HG03097 (cell line): ENCODE measurements at regions not wholly inside any gene's neighbourhood (a gene's known extent, or its start where the extent isn't known, plus 50 kb on each side); places are given as distances from the start of the nearest gene placed in this dataset.
"Not testable (repeated sequence)": the region's sequence is repeated elsewhere in the genome, so short reads cannot be mapped to it uniquely, and the experiment has no call there.

ENCODE experiments used
- ATAC-seq: cut with Tn5 transposase; IDR thresholded peaks from one replicate; pipeline ENCODE4 v1.9.1; 2021; ENCODE audit not compliant: unreplicated experiment, low FRiP score

DNA sequence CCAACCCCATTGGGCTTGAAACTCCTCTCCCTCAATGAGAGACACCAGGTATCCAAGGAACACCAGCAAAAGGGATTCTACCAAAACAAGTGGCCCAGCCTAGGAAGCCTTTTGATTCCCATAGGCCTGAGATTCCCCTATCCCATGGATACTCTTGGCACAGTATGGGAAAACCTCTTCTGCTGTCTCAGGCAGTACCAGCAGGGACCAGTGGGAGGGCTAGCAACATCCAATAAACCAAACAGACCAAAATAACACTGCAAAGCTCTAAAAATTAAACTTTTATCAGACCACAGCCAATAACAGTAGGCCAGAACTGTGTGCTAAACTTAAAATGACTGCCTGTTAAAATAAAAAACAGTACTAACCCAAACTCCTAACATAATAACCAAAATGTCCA lies 153.9 kb upstream of the CES5A start:
- ATAC-seq, result no peak

DNA sequence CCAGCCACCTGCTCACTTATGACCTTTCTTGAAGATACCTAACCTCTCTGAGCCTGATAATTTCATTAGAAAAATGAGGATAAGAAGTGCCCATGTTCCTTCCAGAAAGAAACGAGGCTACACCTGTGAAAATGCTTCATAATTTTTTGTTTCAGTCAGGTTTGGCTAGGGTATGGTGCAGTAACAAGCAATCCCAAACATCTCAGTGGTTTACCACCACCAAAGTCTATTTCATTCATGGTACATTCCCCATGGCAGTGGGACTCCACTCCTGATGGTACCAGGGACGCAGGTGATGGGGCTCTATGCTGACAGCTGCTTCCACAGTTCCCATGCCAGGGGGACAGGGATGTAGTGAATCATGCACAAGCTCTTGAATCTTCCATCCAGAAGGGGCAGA lies 147.6 kb upstream of the CES5A start:
- ATAC-seq, result no peak

- ATAC-seq, result no peak
Observed at GRCh38 chr16:56019274-56019673, 144.1 kb upstream of the CES5A start.

DNA sequence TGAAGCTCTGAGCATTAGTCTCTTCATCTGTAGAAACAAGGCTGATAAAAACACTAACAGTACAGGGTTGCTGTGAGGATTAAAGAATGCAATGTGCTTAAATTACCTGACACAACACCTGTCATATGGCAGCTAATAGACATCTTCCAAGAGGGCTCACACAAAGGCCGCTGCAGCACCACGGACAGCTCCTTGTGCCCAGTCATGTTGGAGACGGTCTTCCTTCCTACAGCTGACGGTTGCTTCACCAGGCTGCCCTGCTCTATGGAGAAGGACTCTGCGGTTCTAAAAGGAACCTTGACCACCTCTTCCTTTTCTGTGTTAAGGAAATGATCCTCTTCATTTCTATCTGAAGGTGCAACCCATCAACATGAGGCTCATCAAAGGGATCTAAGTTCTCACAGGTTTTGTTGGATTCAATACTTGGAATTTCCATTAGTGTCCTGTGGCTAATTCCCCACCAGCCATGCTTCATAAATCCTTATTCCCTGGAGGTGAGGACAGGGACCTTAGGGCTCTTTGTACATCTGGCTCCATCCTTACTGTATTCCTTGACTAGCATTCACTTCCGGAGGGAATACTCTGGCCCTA lies 138.9 kb upstream of the CES5A start:
- no peak for ATAC-seq

GRCh38 chr16:56012482-56012811 lies 137.3 kb upstream of the CES5A start:
- ATAC-seq, result no peak

- ATAC-seq, result no peak
Observed at GRCh38 chr16:56011808-56012481, 136.8 kb upstream of the CES5A start.

DNA sequence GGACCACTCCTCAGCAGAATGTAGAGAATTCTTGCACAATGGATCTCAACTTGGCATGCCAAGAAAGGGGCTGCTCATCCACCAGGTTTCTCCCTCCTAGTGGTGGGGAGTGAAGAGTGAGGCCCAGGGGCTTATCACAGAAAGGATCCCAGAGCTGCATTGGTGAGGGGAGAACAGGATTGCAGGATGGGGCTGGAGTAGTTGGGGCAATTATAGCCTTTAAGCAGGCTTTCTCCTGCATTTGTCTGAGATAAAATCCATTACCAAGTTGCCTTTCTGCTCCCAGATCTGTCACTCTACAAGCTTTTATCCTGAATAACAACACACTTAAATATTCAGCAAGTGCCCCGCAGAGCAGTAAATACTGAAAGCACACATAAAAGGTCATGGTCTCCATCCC lies 130.8 kb upstream of the CES5A start:
- no peak for ATAC-seq

- ATAC-seq, result no peak
Observed at GRCh38 chr16:55999683-56000082, 124.5 kb upstream of the CES5A start.

DNA sequence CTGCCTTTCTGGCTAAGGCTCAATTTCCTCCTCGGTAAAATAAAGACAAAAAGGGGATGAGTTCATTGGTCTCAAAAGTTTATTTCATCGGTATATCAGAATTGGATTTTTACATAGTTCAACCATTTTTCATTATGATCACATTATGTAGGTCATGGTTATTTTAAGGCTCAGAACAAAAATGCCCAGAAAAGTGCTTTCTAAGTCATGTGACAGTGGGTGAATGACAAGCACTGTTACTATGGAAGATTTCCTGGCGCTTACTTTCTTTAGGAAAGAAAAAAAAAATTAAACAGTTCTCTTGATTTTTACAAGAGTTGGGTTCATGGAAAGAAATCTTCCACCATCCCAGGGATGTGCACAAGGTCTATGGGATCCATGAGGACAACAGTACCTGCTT lies 117.9 kb upstream of the CES5A start:
- ATAC-seq, result no peak

DNA sequence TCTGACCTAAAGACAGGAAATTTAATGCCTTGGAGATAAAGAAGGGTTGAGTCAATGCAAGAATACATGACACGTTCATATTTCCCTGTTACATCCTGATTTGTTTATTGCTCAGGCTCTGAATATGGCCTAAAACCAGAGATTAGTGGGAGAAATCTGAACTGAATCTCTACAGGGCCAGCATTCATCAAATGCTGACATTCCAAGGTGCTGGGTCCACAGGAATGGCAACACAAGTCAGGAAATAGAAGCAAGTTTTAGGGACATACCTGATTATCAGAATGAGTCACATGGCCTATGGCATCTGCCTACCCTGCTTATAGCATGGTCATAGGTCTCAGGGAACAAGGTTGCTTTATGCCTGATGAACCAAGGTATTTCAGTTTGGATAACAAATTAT lies 117.4 kb upstream of the CES5A start:
- no peak for ATAC-seq

GRCh38 chr16:55991843-55992242 lies 116.7 kb upstream of the CES5A start:
- ATAC-seq, result no peak

DNA sequence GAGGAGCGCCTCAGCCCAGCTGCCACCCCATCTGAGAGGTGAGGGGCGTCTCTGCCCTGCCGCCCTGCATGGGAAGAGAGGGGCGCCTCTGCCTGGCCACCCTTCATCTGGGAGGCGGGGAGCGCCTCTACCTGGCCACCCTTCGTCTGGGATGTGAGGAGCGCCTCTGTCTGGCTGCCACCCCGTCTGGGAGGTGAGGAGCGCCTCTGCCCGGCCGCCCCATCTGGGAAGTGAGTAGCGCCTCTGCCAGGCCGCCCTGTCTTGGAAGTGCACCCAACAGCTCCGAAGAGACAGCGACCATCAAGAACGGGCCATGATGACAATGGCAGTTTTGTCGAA lies 114.4 kb upstream of the CES5A start:
- no peak for ATAC-seq

DNA sequence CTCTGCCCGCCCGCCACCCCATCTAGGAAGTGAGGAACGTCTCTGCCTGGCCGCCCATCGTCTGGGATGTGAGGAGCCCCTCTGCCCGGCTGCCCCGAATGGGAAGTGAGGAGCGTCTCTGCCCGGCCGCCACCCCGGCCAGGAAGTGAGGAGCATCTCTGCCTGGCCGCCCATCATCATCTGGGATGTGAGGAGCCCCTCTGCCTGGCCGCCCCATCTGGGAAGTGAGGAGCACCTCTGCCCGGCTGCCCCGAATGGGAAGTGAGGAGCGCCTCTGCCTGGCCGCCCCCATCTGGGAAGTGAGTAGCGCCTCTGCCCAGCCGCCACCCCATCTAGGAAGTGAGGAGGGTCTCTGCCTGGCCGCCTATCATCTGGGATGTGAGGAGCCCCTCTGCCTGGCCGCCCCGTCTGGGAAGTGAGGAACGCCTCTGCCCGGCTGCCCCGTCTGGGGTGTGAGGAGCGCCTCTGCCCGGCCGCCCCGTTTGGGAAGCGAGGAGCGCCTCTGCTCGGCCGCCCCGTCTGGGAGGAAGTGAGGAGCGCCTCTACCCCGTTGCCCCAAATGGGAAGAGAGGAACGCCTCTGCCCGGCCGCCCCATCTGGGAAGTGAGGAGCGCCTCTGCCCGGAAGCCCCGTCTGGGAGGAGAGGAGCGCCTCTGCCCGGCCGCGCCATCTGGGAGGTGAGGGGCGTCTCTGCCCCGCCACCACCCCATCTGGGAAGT lies 113.8 kb upstream of the CES5A start:
- not testable (repeated sequence) for ATAC-seq

- ATAC-seq, result no peak
Observed at GRCh38 chr16:55988013-55988412, 112.8 kb upstream of the CES5A start.

DNA sequence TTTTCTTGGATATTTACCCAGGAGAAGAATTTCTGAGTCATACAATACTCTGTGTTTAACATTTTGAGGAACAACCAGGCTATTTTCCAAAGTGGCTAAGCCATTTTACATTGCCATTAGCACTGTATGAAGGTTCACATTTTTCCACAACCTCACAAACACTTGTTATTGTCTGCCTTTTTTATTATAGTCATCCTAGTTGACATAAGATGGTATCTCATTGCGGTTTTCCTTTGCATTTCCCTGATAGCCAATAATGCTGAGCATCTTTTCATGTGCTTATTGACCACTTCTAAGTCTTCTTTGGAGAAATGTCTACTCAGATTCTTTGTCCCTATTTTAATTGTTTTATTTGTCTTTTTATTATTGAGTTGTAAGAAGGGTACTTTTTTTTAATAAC lies 107.4 kb upstream of the CES5A start:
- ATAC-seq, result no peak

DNA sequence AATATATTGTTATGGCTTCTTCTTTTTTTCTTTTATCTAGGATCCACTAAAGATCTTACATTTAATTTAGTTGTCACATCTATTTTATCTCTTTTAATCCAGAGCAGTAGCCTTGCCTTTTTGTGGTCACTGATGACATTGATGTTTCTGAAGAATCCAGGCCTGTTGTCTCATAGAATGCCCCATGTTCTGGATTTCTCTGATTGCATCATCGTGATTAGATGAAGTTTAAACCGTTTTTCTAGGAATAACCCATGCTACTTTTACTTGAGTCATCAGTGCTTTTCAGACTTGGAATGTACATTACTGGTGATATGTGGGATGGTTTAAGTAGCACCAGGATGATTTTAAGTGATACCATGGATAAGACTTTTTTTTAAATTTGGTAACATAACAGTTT lies 106.4 kb upstream of the CES5A start:
- ATAC-seq, result no peak

GRCh38 chr16:55976815-55977214 lies 101.6 kb upstream of the CES5A start:
- no peak for ATAC-seq

DNA sequence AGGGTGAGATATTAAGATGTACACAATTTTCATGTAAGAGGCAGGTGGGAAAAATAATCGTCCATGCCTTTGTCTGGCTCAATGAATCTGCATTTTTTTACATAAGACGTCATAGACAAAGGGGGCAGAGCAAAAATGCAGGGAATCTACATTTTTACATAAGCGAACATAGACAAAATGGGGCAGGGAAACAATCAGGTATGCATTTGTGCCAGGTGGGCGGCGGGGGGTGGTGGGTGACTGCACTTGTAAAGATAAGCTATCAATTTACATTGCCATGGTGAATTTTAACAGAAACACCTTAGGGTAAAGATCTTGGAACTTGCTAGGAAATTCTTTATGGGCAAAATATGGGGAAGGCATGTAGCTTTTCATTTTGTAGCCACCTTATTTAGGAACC lies 96.3 kb upstream of the CES5A start:
- no peak for ATAC-seq

DNA sequence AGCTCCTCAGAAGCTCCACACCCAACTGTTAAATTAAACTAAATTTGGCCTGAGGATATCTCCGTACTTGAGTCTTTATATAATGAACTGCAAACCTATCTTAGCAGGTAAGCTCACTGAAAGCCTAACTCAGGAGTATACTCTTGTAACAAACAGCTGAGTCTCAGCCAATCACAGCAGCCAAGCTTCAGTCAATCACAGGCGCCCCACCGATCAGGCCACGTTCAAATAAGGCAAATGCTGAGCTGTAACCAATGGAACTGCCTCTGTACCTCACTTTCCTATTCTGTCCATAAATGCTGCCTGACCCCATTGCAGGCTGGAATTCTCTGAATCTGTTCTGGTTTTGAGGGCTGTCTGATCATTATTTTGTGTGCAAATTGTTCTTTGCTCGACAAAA lies 93.0 kb upstream of the CES5A start:
- no peak for ATAC-seq

DNA sequence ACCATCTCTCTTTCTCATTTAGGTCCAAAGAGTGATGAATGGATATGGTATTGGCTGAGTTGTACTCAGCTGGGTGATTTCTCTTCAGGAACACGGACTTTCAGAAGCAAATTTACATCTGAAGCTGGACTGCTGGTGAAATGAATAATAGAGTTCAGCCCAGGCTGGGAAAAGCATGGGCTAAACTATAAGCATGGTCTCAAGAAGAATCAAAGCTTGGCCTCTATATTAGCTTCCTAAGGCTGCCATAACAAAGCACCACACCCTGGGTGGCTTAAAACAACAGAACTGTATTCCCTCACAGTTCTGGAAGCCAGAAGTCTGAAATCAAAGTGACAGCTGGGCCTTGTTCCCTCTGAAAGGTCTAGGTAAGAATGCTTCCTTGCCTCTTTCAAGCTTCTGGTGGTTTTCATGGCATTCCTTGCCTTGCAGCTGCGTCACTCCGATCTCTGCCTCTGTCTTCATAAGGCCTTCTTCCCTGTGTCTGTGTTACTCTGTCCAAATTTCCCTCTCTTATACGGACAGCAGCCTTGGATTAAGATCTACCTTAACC lies 89.8 kb upstream of the CES5A start:
- no peak for ATAC-seq

- ATAC-seq, result no peak
Observed at GRCh38 chr16:55955845-55956244, 80.7 kb upstream of the CES5A start.

DNA sequence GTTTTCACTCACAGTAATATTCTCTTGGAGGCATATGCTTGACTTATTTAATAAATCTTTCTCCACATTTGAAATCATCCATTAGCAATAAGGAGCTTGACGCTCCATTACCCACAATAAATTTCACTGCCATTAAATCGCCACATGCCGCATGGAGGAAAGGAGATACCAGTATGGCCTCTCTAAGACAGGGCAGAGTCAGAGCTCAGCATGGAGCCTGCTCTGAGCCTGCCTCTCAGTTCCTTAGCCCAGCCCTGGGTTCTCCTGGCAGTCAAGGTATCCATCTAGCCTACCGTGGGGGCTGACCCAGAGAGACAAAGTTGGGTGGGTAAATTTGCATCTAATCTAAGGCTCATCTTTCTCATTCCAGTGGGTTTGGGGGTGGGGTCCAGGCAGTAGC lies 80.3 kb upstream of the CES5A start:
- ATAC-seq, result no peak
